ENCODE measurements at regions not wholly inside any gene's neighbourhood (a gene's known extent, or its start where the extent isn't known, plus 50 kb on each side); places are given as distances from the start of the nearest gene placed in this dataset.
"Not testable (repeated sequence)": the region's sequence is repeated elsewhere in the genome, so short reads cannot be mapped to it uniquely, and the experiment has no call there.

DNA sequence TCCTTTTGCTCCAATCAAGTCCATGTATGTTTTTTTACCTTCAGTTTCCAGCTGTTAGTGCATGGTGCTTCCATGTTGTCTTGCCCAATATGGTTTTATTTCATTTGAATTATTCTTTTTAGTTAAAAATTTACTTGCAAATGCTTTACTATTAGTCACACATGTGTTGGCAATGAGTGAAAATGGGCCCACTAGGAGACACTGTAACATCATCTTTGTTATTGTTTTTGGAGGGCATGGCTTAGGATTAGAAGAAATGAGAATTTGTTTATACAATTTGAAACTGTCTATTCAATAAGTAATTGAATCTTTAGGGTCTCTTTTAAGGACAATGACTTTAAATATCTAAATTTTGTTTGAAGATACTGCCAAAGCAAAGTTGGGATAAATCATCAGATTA is 133.7 kb downstream of the BRMS1L start:
- no peak for ATAC-seq
- Histone ChIP-seq H3K4me3 (no peak overlapping the region), H3K27me3 (no peaks in the 10 kb centered on the region), H3K4me1 (no peaks in the 10 kb centered on the region), H3K36me3 (no peaks in the 10 kb centered on the region), H3K27ac (no peak overlapping the region), H3K9me3 (no peaks in the 10 kb centered on the region)
- TF ChIP-seq, protein P1, sequence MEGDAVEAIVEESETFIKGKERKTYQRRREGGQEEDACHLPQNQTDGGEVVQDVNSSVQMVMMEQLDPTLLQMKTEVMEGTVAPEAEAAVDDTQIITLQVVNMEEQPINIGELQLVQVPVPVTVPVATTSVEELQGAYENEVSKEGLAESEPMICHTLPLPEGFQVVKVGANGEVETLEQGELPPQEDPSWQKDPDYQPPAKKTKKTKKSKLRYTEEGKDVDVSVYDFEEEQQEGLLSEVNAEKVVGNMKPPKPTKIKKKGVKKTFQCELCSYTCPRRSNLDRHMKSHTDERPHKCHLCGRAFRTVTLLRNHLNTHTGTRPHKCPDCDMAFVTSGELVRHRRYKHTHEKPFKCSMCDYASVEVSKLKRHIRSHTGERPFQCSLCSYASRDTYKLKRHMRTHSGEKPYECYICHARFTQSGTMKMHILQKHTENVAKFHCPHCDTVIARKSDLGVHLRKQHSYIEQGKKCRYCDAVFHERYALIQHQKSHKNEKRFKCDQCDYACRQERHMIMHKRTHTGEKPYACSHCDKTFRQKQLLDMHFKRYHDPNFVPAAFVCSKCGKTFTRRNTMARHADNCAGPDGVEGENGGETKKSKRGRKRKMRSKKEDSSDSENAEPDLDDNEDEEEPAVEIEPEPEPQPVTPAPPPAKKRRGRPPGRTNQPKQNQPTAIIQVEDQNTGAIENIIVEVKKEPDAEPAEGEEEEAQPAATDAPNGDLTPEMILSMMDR (IDR thresholded peaks at IDR 0.05): no peak
- DNase-seq: no peak
- no peak for FAIRE-seq
- intact Hi-C loops (cut with DNase I): no loop called here

- no peak for DNase-seq
Measured at GRCh38 chr14:35958499-35958898, 132.4 kb downstream of the BRMS1L start.

DNA sequence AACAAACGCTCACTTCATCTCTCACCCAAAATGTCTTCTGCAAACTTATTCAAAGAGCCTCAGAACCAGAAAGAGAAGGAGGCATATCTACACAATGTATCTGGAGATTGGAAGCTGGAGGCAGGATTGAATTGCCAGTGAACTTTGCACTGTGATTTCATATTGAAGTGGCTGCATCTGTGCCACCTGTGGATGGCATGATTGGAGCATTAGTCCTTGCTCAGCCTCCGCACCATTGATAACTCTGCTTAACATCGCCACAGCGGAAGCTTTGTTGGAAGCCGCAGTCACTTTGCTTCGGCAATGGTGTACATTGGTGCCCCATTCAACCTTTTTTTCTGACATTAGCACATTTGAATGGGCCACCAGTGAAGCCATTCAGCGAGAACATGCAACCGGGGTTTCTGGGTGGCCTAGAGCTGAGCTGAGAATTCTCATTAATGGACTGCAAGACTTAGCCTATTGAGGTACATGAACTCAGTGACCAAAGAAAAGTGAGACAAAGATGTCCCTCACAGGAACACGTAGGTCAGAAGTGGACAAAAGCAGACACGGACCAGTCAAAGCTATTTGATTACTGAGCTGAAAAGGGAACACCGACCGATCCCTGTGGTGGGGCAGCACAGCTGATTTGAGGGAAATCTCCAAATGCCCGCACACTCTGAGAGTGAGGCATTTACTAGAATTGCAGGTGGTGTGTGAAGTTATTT is 130.4 kb downstream of the BRMS1L start:
- no peak for FAIRE-seq
- 85 to 90% methylated on average over 13 of the region's 13 CpGs for WGBS, 2 donors

More at GRCh38 chr14:35958499-35958898, 132.4 kb downstream of the BRMS1L start:
- TF ChIP-seq, protein P1 (IDR thresholded peaks at IDR 0.05): no peak
- ATAC-seq (no peak), FAIRE-seq (no peak)
- intact Hi-C loops (cut with DNase I): no loop called here
- Histone ChIP-seq H3K27ac (no peak overlapping the region), H3K27me3 (no peaks in the 10 kb centered on the region), H3K4me1 (no peaks in the 10 kb centered on the region), H3K4me3 (no peak overlapping the region), H3K9me3 (no peaks in the 10 kb centered on the region), H3K36me3 (no peaks in the 10 kb centered on the region)
- WGBS, 2 donors: 68 to 78% methylated on average over 4 of the region's 4 CpGs

DNA sequence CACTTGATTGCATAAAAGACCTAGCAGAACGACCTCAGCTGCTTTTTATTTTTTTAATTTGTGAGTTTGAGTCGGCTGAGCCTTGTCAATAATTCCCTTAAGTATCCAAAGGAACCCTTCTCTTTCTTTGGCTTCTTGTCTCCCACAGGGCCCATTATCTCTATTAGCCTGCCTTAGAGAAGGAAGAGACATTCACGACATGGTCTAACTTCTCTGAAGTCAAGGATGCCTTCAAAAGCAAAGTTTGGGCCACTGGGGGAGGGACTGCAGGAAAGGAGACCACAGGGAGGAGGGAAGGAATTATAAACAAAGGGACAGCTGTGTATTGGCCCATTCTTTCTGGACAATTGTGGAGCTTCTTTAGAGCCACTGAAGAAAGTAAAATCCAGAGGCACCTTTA is 126.4 kb downstream of the BRMS1L start:
- H3K4me1 ChIP-seq: peaks cover 0 to 6% (median 6%) of the 10 kb centered on the region in 3 donors
- H3K36me3 ChIP-seq: no peaks in the 10 kb centered on the region
- H3K4me3 ChIP-seq: no peak overlapping the region
- peaks cover 0 to 3% (median 0%) of the 10 kb centered on the region in 4 donors for H3K27me3 ChIP-seq
- H3K9me3 ChIP-seq: no peaks in the 10 kb centered on the region
- intact Hi-C loops (cut with DNase I): no loop called here
- WGBS, 2 donors: 42 to 43% methylated on average over 3 of the region's 3 CpGs
- DNase-seq: no peak
- ATAC-seq: no peak
- no peak for FAIRE-seq
- TF ChIP-seq, protein P1 (IDR thresholded peaks at IDR 0.05): no peak
- H3K27ac ChIP-seq: no peak overlapping the region

More for the DNA sequence above, 130.4 kb downstream of the BRMS1L start:
- TF ChIP-seq, protein P1 (IDR thresholded peaks at IDR 0.05): no peak
- Histone ChIP-seq H3K4me1 (no peaks in the 10 kb centered on the region), H3K27me3 (peaks cover 0 to 3% (median 0%) of the 10 kb centered on the region in 4 donors), H3K36me3 (no peaks in the 10 kb centered on the region), H3K9me3 (no peaks in the 10 kb centered on the region), H3K27ac (no peak overlapping the region), H3K4me3 (no peak overlapping the region)
- no peak for DNase-seq
- ATAC-seq: no peak
- intact Hi-C loops (cut with DNase I): no loop called here

DNA sequence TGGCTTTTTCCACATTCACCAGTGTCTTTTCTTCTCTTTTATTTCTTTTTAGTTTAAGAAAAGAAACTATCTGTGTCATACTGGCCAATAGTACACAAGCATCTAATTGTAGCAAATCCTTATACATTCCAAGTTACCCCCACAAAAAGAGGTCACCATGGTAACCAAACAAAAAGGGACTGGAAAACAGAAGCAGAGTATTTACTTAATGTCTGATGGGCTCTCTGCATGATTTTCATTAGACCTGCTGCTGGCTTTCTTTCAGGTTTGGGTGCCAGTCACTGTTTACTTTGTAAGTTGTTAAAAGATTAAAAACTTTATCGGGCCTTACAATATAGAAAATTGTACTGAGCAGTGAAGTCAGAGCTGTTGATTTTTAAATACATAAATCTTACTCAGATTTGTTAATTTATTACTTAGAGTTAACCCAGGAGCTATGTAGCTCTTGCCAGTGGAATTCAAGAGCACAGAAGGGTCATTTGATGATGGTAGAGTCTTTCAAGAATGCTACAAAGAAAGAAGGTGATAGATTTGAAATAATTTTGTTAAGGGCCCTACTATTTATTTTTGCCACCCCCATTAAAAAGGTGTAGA is 123.9 kb downstream of the BRMS1L start:
- Histone ChIP-seq H3K4me3 (no peak overlapping the region), H3K36me3 (no peaks in the 10 kb centered on the region), H3K27me3 (peaks cover 0 to 3% (median 0%) of the 10 kb centered on the region in 4 donors), H3K4me1 (peaks cover 0 to 6% (median 6%) of the 10 kb centered on the region in 3 donors), H3K9me3 (no peaks in the 10 kb centered on the region), H3K27ac (no peak overlapping the region)
- DNase-seq: peak in 2 of 6 donors; percentile 6 to 22
- FAIRE-seq: no peak
- 8 to 11% methylated on average over 1 of the region's 1 CpG for WGBS, 2 donors
- intact Hi-C loops (cut with DNase I): no loop called here
- TF ChIP-seq, protein P1 (IDR thresholded peaks at IDR 0.05): no peak
- ATAC-seq: peak; percentile 53 to 81 (median 70)

DNA sequence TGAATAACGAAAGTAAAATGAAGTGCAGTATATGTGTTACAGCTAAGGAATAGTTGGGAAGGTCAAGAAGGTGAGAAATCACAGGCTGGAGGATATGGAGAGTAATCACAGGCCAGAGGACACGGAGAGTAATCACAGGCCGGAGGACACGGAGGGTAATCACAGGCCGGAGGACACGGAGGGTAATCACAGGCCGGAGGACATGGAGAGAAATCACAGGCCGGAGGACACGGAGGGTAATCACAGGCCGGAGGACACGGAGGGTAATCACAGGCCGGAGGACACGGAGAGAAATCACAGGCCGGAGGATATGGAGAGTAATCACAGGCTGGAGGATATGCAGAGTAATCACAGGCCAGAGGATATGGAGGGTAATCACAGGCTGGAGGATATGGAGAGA is 121.8 kb downstream of the BRMS1L start:
- H3K36me3 ChIP-seq; H3K9me3 ChIP-seq; H3K4me1 ChIP-seq; ATAC-seq; intact Hi-C loops (cut with DNase I); H3K27me3 ChIP-seq; H3K4me3 ChIP-seq; H3K27ac ChIP-seq; FAIRE-seq; DNase-seq: not testable (repeated sequence)
- WGBS, 2 donors: 82 to 91% methylated on average over 14 of the region's 14 CpGs
